PFSK-1 (cell line): ENCODE measurements at regions not wholly inside any gene's neighbourhood (a gene's known extent, or its start where the extent isn't known, plus 50 kb on each side); places are given as distances from the start of the nearest gene placed in this dataset.

ENCODE experiments used
- POLR2AphosphoS5 ChIP-seq: IDR thresholded peaks from 2 replicates; pipeline ENCODE4 v1.6.1; 2012; ENCODE audit warnings: low read depth, mild to moderate bottlenecking, control low read depth, low read length, moderate library complexity
- TAF1 ChIP-seq: IDR thresholded peaks from 2 replicates; pipeline ENCODE4 v1.6.1; 2012; ENCODE audit warnings: low read length, control low read depth, borderline replicate concordance; ENCODE audit not compliant: insufficient read depth

DNA sequence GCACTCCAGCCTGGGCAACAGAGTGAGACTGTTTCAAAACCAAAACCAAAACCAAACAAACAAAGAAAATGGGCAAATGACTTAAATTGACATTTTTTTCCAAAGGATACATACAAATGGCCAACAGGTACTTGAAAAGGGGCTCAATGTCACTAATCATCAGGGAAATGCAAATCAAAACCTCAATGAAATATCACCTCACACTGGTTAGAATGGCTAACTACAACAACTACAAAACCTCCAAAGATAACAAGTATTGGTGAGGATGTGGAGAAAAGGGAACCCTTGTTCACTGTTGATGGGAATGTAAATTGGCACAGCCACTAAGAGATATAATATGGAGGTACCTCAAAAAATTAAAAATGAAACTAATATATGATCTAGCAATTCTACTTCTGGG, 213.2 kb upstream of the HS6ST1 start:
- TF ChIP-seq POLR2AphosphoS5 (no peak), TAF1 (no peak)
